ENCODE measurements at regions not wholly inside any gene's neighbourhood (a gene's known extent, or its start where the extent isn't known, plus 50 kb on each side); places are given as distances from the start of the nearest gene placed in this dataset.

DNA sequence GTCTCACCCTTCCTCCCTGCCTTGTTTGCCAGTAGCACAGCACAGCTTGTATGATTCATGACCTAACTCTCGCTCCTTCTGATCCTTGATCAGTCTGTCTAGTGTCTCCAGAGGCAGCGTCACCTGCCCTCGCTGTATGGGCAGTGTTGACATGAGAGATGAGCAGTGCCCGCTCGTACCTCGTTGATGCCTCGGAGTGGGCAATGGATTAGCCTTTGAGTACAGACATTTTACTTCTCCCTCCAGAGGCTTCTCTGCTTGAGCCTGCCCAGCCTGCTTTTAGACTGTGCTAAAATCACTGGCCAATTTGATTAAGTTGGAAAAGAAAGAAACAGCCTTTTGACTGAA lies 569.0 kb downstream of the NTRK3 start:
- no peak for DNase-seq (ENCODE audit: low spot score in 2 of 2)
- H3K4me1 ChIP-seq = no peaks in the 10 kb centered on the region
- no peak overlapping the region for H3K4me3 ChIP-seq
- intact Hi-C loops (cut with DNase I; ENCODE audit: low total_unique reads) = no loop called here
- H3K27ac ChIP-seq = no peak overlapping the region
- H3K9me3 ChIP-seq = peaks cover 0 to under 1% of the 10 kb centered on the region in 2 donors
- H3K27me3 ChIP-seq = no peaks in the 10 kb centered on the region
- H3K36me3 ChIP-seq = no peaks in the 10 kb centered on the region
- no peak for TF ChIP-seq POLR2A (IDR thresholded peaks at IDR 0.05)
- TF ChIP-seq, protein P1, sequence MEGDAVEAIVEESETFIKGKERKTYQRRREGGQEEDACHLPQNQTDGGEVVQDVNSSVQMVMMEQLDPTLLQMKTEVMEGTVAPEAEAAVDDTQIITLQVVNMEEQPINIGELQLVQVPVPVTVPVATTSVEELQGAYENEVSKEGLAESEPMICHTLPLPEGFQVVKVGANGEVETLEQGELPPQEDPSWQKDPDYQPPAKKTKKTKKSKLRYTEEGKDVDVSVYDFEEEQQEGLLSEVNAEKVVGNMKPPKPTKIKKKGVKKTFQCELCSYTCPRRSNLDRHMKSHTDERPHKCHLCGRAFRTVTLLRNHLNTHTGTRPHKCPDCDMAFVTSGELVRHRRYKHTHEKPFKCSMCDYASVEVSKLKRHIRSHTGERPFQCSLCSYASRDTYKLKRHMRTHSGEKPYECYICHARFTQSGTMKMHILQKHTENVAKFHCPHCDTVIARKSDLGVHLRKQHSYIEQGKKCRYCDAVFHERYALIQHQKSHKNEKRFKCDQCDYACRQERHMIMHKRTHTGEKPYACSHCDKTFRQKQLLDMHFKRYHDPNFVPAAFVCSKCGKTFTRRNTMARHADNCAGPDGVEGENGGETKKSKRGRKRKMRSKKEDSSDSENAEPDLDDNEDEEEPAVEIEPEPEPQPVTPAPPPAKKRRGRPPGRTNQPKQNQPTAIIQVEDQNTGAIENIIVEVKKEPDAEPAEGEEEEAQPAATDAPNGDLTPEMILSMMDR (IDR thresholded peaks at IDR 0.05) = no peak
- TF ChIP-seq POLR2AphosphoS5 (IDR thresholded peaks at IDR 0.05) = no peak

DNA sequence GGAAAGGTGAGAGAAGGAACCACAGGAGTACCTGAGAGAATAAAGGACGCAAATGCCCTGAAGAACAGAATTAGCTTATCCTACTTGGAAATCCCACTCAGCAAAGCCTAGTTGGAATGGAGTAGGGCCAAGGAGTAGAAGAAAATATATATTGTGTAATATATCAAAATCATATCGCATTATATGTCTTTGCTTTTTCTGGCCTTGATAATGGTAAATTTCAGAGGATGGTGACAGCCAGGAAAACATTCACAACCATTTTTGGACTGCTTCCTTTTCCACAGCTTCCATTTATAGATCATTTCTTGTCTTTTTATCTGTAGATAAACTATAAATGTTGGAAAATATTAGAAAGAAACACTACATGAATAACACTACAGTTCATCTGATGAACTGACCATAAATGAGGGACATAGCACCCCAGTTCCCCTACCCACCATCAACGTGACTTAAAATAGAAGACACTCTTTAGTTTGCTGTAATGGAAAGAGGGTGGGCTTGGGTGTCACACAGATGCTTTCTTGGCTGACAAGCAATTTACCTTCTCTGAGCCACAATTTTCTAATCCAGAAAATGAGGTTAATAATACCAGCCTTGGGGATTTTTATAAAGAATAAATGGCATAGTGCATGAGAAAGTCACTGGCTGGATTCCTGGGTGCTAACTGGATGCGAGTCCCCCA lies 569.6 kb downstream of the NTRK3 start:
- Histone ChIP-seq H3K27ac (no peak overlapping the region), H3K27me3 (no peaks in the 10 kb centered on the region), H3K4me3 (no peak overlapping the region), H3K9me3 (peaks cover 0 to 3% of the 10 kb centered on the region in 2 donors), H3K4me1 (no peaks in the 10 kb centered on the region), H3K36me3 (no peaks in the 10 kb centered on the region)
- no peak for DNase-seq (ENCODE audit: low spot score in 2 of 2)
- intact Hi-C loops (cut with DNase I; ENCODE audit: low total_unique reads) = no loop called here
- no peak for TF ChIP-seq POLR2A (IDR thresholded peaks at IDR 0.05)
- TF ChIP-seq POLR2AphosphoS5 (IDR thresholded peaks at IDR 0.05) = no peak
- TF ChIP-seq, protein P1 (IDR thresholded peaks at IDR 0.05) = no peak

DNA sequence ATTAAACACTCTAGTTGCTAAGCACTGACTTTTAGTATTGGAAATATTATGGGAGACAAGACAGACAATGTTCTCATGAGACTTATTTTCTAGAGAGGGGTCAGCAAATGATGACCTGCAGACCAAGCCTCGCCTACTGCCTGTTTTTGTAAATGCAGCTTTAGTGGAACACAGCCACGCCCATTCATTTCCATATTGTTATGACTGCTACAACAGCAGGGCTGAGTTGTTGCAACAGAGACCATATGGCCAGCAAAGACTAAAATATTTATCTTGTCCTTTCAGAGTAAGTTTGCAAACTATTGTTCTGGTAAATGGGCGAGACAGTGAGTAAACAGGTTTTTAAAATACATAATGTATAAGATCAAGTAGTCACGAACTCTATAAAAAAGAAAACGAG lies 570.2 kb downstream of the NTRK3 start:
- Histone ChIP-seq H3K27me3 (no peaks in the 10 kb centered on the region), H3K36me3 (no peaks in the 10 kb centered on the region), H3K9me3 (peaks cover 0 to 3% of the 10 kb centered on the region in 2 donors), H3K4me1 (no peaks in the 10 kb centered on the region), H3K27ac (no peak overlapping the region), H3K4me3 (no peak overlapping the region)
- no peak for DNase-seq (ENCODE audit: low spot score in 2 of 2)
- intact Hi-C loops (cut with DNase I; ENCODE audit: low total_unique reads) = no loop called here
- TF ChIP-seq POLR2A (IDR thresholded peaks at IDR 0.05) = no peak
- TF ChIP-seq, protein P1 (IDR thresholded peaks at IDR 0.05) = no peak
- TF ChIP-seq POLR2AphosphoS5 (IDR thresholded peaks at IDR 0.05) = no peak

DNA sequence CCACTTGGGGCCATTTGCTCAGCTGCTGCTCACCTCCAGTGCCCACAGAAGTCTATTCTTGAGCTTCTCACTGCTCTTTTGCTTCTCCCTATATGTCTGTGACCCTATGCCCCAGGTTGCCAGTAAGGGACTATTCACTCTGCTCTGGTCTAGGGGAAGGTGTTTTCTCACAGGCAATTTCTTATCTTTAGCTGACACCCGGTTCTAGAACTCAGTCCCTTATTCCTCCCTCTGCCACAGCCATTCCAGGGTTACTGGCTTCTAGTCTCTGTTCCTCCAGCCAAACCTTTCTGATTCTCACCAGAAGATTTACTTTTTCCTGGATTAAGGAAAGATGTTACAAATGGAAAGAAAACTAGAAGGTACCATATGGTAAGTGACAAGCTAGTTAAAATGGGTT lies 574.0 kb downstream of the NTRK3 start:
- Histone ChIP-seq H3K27ac (no peak overlapping the region), H3K36me3 (no peaks in the 10 kb centered on the region), H3K4me1 (no peaks in the 10 kb centered on the region), H3K27me3 (no peaks in the 10 kb centered on the region), H3K9me3 (peaks cover 10 to 11% of the 10 kb centered on the region in 2 donors), H3K4me3 (no peak overlapping the region)
- intact Hi-C loops (cut with DNase I; ENCODE audit: low total_unique reads) = no loop called here
- no peak for DNase-seq (ENCODE audit: low spot score in 2 of 2)
- TF ChIP-seq, protein P1 (IDR thresholded peaks at IDR 0.05) = no peak
- TF ChIP-seq POLR2A (IDR thresholded peaks at IDR 0.05) (no peak), POLR2AphosphoS5 (IDR thresholded peaks at IDR 0.05) (no peak)

DNA sequence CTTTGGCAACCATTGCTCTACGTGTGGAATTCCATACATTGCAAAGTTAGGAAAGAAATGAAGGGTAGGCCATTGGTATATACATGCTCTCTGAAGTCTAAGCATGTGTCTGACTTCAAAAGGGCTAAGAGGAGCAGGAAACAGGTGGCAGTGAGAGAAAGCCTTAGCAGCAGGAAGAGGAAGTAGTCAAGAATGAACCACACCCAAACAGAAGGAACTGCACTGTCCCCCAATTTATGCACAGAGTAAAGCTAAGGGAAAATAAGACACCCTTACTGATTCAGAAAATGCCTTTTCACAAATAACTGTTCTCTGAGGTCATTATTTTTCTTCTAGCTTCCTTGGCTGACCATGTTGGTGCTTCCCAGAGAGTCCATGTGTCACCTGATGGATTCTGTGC lies 575.4 kb downstream of the NTRK3 start:
- TF ChIP-seq, protein P1 (IDR thresholded peaks at IDR 0.05) = no peak
- TF ChIP-seq POLR2AphosphoS5 (IDR thresholded peaks at IDR 0.05) (no peak), POLR2A (IDR thresholded peaks at IDR 0.05) (no peak)
- DNase-seq (ENCODE audit: low spot score in 2 of 2) = no peak
- H3K9me3 ChIP-seq = peaks cover 14 to 19% of the 10 kb centered on the region in 2 donors
- H3K4me3 ChIP-seq = no peak overlapping the region
- no peaks in the 10 kb centered on the region for H3K4me1 ChIP-seq
- no peaks in the 10 kb centered on the region for H3K27me3 ChIP-seq
- no peak overlapping the region for H3K27ac ChIP-seq
- intact Hi-C loops (cut with DNase I; ENCODE audit: low total_unique reads) = no loop called here
- H3K36me3 ChIP-seq = no peaks in the 10 kb centered on the region

Measured in breast epithelium (tissue), 4 donors.